ENCODE measurements at regions not wholly inside any gene's neighbourhood (a gene's known extent, or its start where the extent isn't known, plus 50 kb on each side); places are given as distances from the start of the nearest gene placed in this dataset.

- Histone ChIP-seq H3K79me2 (ENCODE audit: insufficient read depth, low read depth) (no peaks in the 10 kb centered on the region), H3K36me3 (ENCODE audit: insufficient read depth) (no peaks in the 10 kb centered on the region), H3K27ac (no peak overlapping the region), H3K4me2 (no peak overlapping the region), H3K4me3 (IDR thresholded peaks at IDR 0.05; ENCODE audit: insufficient read depth, low read depth, low read length) (no peak overlapping the region), H3K9ac (no peak overlapping the region), H2AFZ (ENCODE audit: low read depth) (no peak overlapping the region), H3K27me3 (ENCODE audit: insufficient read depth, low read depth) (no peaks in the 10 kb centered on the region), H3K4me1 (ENCODE audit: low read depth, poor library complexity, severe bottlenecking) (no peaks in the 10 kb centered on the region), H4K20me1 (ENCODE audit: insufficient read depth) (no peaks in the 10 kb centered on the region)
- TF ChIP-seq, protein P1, sequence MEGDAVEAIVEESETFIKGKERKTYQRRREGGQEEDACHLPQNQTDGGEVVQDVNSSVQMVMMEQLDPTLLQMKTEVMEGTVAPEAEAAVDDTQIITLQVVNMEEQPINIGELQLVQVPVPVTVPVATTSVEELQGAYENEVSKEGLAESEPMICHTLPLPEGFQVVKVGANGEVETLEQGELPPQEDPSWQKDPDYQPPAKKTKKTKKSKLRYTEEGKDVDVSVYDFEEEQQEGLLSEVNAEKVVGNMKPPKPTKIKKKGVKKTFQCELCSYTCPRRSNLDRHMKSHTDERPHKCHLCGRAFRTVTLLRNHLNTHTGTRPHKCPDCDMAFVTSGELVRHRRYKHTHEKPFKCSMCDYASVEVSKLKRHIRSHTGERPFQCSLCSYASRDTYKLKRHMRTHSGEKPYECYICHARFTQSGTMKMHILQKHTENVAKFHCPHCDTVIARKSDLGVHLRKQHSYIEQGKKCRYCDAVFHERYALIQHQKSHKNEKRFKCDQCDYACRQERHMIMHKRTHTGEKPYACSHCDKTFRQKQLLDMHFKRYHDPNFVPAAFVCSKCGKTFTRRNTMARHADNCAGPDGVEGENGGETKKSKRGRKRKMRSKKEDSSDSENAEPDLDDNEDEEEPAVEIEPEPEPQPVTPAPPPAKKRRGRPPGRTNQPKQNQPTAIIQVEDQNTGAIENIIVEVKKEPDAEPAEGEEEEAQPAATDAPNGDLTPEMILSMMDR (conservative IDR thresholded peaks at IDR 0.05; ENCODE audit: low read depth, low read length): peak; percentile 58
These were observed 260.4 kb upstream of the P2RY1 start for GRCh38 chr3:152574461-152575079.

GRCh38 chr3:152578769-152579168 lies 256.2 kb upstream of the P2RY1 start:
- Histone ChIP-seq H3K36me3 (ENCODE audit: insufficient read depth) (no peaks in the 10 kb centered on the region), H3K4me3 (IDR thresholded peaks at IDR 0.05; ENCODE audit: insufficient read depth, low read depth, low read length) (no peak overlapping the region), H3K79me2 (ENCODE audit: insufficient read depth, low read depth) (no peaks in the 10 kb centered on the region), H4K20me1 (ENCODE audit: insufficient read depth) (no peaks in the 10 kb centered on the region), H3K27me3 (ENCODE audit: insufficient read depth, low read depth) (no peaks in the 10 kb centered on the region), H3K27ac (no peak overlapping the region), H3K4me2 (no peak overlapping the region), H2AFZ (ENCODE audit: low read depth) (no peak overlapping the region), H3K9ac (no peak overlapping the region), H3K4me1 (ENCODE audit: low read depth, poor library complexity, severe bottlenecking) (no peaks in the 10 kb centered on the region)
- TF ChIP-seq, protein P1 (conservative IDR thresholded peaks at IDR 0.05; ENCODE audit: low read depth, low read length): no peak

- no peaks in the 10 kb centered on the region for H3K79me2 ChIP-seq (ENCODE audit: insufficient read depth, low read depth)
- no peaks in the 10 kb centered on the region for H3K36me3 ChIP-seq (ENCODE audit: insufficient read depth)
- H3K9ac ChIP-seq: no peak overlapping the region
- H4K20me1 ChIP-seq (ENCODE audit: insufficient read depth): no peaks in the 10 kb centered on the region
- no peak overlapping the region for H2AFZ ChIP-seq (ENCODE audit: low read depth)
- TF ChIP-seq, protein P1 (conservative IDR thresholded peaks at IDR 0.05; ENCODE audit: low read depth, low read length): no peak
- H3K27ac ChIP-seq: no peak overlapping the region
- no peaks in the 10 kb centered on the region for H3K27me3 ChIP-seq (ENCODE audit: insufficient read depth, low read depth)
- no peaks in the 10 kb centered on the region for H3K4me1 ChIP-seq (ENCODE audit: low read depth, poor library complexity, severe bottlenecking)
- no peak overlapping the region for H3K4me3 ChIP-seq (IDR thresholded peaks at IDR 0.05; ENCODE audit: insufficient read depth, low read depth, low read length)
- no peak overlapping the region for H3K4me2 ChIP-seq
These were observed 253.0 kb upstream of the P2RY1 start for GRCh38 chr3:152581951-152582350.

DNA sequence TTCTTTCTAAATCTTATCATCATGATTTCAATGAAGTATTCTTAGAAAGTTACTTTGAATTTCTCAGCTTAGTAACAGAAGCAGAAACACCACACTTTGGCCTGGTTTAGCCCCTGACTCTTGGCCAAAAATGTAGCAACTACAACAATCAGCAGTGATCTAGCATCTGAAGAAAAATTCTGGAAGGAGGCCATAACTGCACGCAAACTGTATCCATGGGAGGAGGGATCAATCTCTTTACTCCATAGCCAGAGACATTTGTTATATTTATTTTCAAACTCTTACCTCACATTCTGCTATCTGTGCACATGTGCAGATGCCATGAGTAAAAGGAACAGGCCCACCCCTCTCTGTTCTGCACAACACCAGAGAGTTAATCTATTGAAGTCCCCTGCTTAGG lies 251.0 kb upstream of the P2RY1 start:
- TF ChIP-seq, protein P1 (conservative IDR thresholded peaks at IDR 0.05; ENCODE audit: low read depth, low read length): no peak
- Histone ChIP-seq H3K79me2 (ENCODE audit: insufficient read depth, low read depth) (no peaks in the 10 kb centered on the region), H2AFZ (ENCODE audit: low read depth) (no peak overlapping the region), H3K36me3 (ENCODE audit: insufficient read depth) (no peaks in the 10 kb centered on the region), H3K9ac (no peak overlapping the region), H3K4me2 (no peak overlapping the region), H3K4me3 (IDR thresholded peaks at IDR 0.05; ENCODE audit: insufficient read depth, low read depth, low read length) (no peak overlapping the region), H3K27ac (no peak overlapping the region), H3K4me1 (ENCODE audit: low read depth, poor library complexity, severe bottlenecking) (no peaks in the 10 kb centered on the region), H4K20me1 (ENCODE audit: insufficient read depth) (no peaks in the 10 kb centered on the region), H3K27me3 (ENCODE audit: insufficient read depth, low read depth) (no peaks in the 10 kb centered on the region)
